Activated CD4-positive, alpha-beta memory T cell treated with anti-CD3 and anti-CD28 coated beads, Interleukin-2, amount 10 ng/mL, durations not matched to agents 7 days and 5 days (primary cell): ENCODE measurements at regions not wholly inside any gene's neighbourhood (a gene's known extent, or its start where the extent isn't known, plus 50 kb on each side); places are given as distances from the start of the nearest gene placed in this dataset.

ENCODE experiments used
- CTCF ChIA-PET: fragments of 350-600 bp; sonication (Branson Sonifier 250); formaldehyde crosslinking; loops from one replicate; lab custom pipeline; 2021; ENCODE audit warnings: antibody characterized with exemption, inconsistent platforms; lab: Charles Lee
- POLR2A ChIA-PET: fragments of 350-600 bp; sonication (Branson Sonifier 250); formaldehyde crosslinking; loops from one replicate; lab custom pipeline; 2021; ENCODE audit warnings: antibody characterized with exemption; lab: Charles Lee
- DNase-seq: peaks from one replicate; pipeline ENCODE4 v3.0.0-alpha.2; 2020
- H3K27ac Mint-ChIP-seq: one replicate; pipeline ENCODE4 v1.8.0; 2021; ENCODE audit warnings: mild to moderate bottlenecking, mixed read lengths
- H3K27me3 Mint-ChIP-seq: one replicate; pipeline ENCODE4 v1.8.0; 2021; ENCODE audit warnings: mixed read lengths
- H3K36me3 Mint-ChIP-seq: one replicate; pipeline ENCODE4 v1.8.0; 2021; ENCODE audit warnings: low read depth, mixed read lengths
- H3K4me1 Mint-ChIP-seq: one replicate; pipeline ENCODE4 v1.8.0; 2021; ENCODE audit warnings: mixed read lengths
- H3K4me3 Mint-ChIP-seq: one replicate; pipeline ENCODE4 v1.8.0; 2021; ENCODE audit warnings: mild to moderate bottlenecking, mixed read lengths
- H3K9me3 Mint-ChIP-seq: one replicate; pipeline ENCODE4 v1.8.0; 2021; ENCODE audit warnings: mixed read lengths

- CTCF ChIA-PET: no interaction called here
- Mint-ChIP-seq H3K4me3 (no peak overlapping the region), H3K27me3 (peaks cover 14% of the 10 kb centered on the region), H3K36me3 (no peaks in the 10 kb centered on the region), H3K9me3 (no peaks in the 10 kb centered on the region), H3K4me1 (no peaks in the 10 kb centered on the region), H3K27ac (no peak overlapping the region)
- POLR2A ChIA-PET: no interaction called here
- no peak for DNase-seq
These were observed 305.7 kb downstream of the SETD4 start for GRCh38 chr21:35754583-35754982.

- Mint-ChIP-seq H3K36me3 (no peaks in the 10 kb centered on the region), H3K27me3 (peaks cover 13% of the 10 kb centered on the region), H3K4me1 (no peaks in the 10 kb centered on the region), H3K9me3 (no peaks in the 10 kb centered on the region), H3K4me3 (no peak overlapping the region), H3K27ac (no peak overlapping the region)
- POLR2A ChIA-PET: no interaction called here
- CTCF ChIA-PET: no interaction called here
- DNase-seq: no peak
These were observed 307.0 kb downstream of the SETD4 start for GRCh38 chr21:35753308-35753707.

- Mint-ChIP-seq H3K27me3 (peaks cover 15% of the 10 kb centered on the region), H3K4me3 (no peak overlapping the region), H3K36me3 (no peaks in the 10 kb centered on the region), H3K9me3 (no peaks in the 10 kb centered on the region), H3K27ac (no peak overlapping the region), H3K4me1 (no peaks in the 10 kb centered on the region)
- no peak for DNase-seq
- ChIA-PET POLR2A (no interaction called here), CTCF (no interaction called here)
These were observed 309.2 kb downstream of the SETD4 start for GRCh38 chr21:35751171-35751570.

GRCh38 chr21:35749904-35750303 is 310.4 kb downstream of the SETD4 start:
- ChIA-PET POLR2A (no interaction called here), CTCF (no interaction called here)

GRCh38 chr21:35748678-35749314 is 311.5 kb downstream of the SETD4 start:
- Mint-ChIP-seq H3K27ac (no peak overlapping the region), H3K4me3 (no peak overlapping the region), H3K4me1 (no peaks in the 10 kb centered on the region), H3K36me3 (no peaks in the 10 kb centered on the region), H3K9me3 (no peaks in the 10 kb centered on the region), H3K27me3 (peaks cover 12% of the 10 kb centered on the region)
- ChIA-PET POLR2A (no interaction called here), CTCF (no interaction called here)
- DNase-seq: no peak

More at GRCh38 chr21:35749904-35750303, 310.4 kb downstream of the SETD4 start:
- Mint-ChIP-seq H3K9me3 (no peaks in the 10 kb centered on the region), H3K4me3 (no peak overlapping the region), H3K27me3 (peaks cover 15% of the 10 kb centered on the region), H3K4me1 (no peaks in the 10 kb centered on the region), H3K36me3 (no peaks in the 10 kb centered on the region), H3K27ac (no peak overlapping the region)
- DNase-seq: no peak

- Mint-ChIP-seq H3K27me3 (peaks cover 7% of the 10 kb centered on the region), H3K4me3 (no peak overlapping the region), H3K36me3 (no peaks in the 10 kb centered on the region), H3K4me1 (no peaks in the 10 kb centered on the region), H3K27ac (no peak overlapping the region), H3K9me3 (peaks cover 2% of the 10 kb centered on the region)
- no peak for DNase-seq
- ChIA-PET POLR2A (no interaction called here), CTCF (no interaction called here)
These were observed 316.8 kb downstream of the SETD4 start for GRCh38 chr21:35743571-35743970.

GRCh38 chr21:35738347-35738961 is 321.9 kb downstream of the SETD4 start:
- H3K27me3 Mint-ChIP-seq: peaks cover 4% of the 10 kb centered on the region
- H3K4me1 Mint-ChIP-seq: no peaks in the 10 kb centered on the region
- H3K27ac Mint-ChIP-seq: no peak overlapping the region
- H3K9me3 Mint-ChIP-seq: peaks cover 2% of the 10 kb centered on the region
- no peaks in the 10 kb centered on the region for H3K36me3 Mint-ChIP-seq
- no peak overlapping the region for H3K4me3 Mint-ChIP-seq
- ChIA-PET POLR2A (no interaction called here), CTCF (no interaction called here)
- DNase-seq: no peak

- Mint-ChIP-seq H3K4me1 (no peaks in the 10 kb centered on the region), H3K4me3 (no peak overlapping the region), H3K27ac (no peak overlapping the region), H3K9me3 (peaks cover 2% of the 10 kb centered on the region), H3K36me3 (no peaks in the 10 kb centered on the region), H3K27me3 (peaks cover 4% of the 10 kb centered on the region)
- DNase-seq: no peak
- POLR2A ChIA-PET: no interaction called here
- CTCF ChIA-PET: no interaction called here
These were observed 322.4 kb downstream of the SETD4 start for GRCh38 chr21:35737899-35738346.

- ChIA-PET CTCF (no interaction called here), POLR2A (no interaction called here)
- Mint-ChIP-seq H3K4me1 (no peaks in the 10 kb centered on the region), H3K9me3 (peaks cover 2% of the 10 kb centered on the region), H3K4me3 (no peak overlapping the region), H3K27ac (no peak overlapping the region), H3K36me3 (no peaks in the 10 kb centered on the region), H3K27me3 (peaks cover 4% of the 10 kb centered on the region)
- no peak for DNase-seq
These were observed 322.9 kb downstream of the SETD4 start for GRCh38 chr21:35737449-35737848.

- CTCF ChIA-PET: no interaction called here
- Mint-ChIP-seq H3K27me3 (peaks cover 7% of the 10 kb centered on the region), H3K36me3 (no peaks in the 10 kb centered on the region), H3K4me3 (no peak overlapping the region), H3K27ac (no peak overlapping the region), H3K4me1 (no peaks in the 10 kb centered on the region), H3K9me3 (no peaks in the 10 kb centered on the region)
- POLR2A ChIA-PET: no interaction called here
- DNase-seq: no peak
These were observed 327.5 kb downstream of the SETD4 start for GRCh38 chr21:35732788-35733187.

GRCh38 chr21:35730325-35730724 is 330.0 kb downstream of the SETD4 start:
- Mint-ChIP-seq H3K27me3 (peaks cover 13% of the 10 kb centered on the region), H3K4me1 (no peaks in the 10 kb centered on the region), H3K9me3 (no peaks in the 10 kb centered on the region), H3K27ac (no peak overlapping the region), H3K4me3 (no peak overlapping the region), H3K36me3 (no peaks in the 10 kb centered on the region)
- ChIA-PET CTCF (no interaction called here), POLR2A (no interaction called here)
- no peak for DNase-seq

- POLR2A ChIA-PET: no interaction called here
- H3K27ac Mint-ChIP-seq: no peak overlapping the region
- no peaks in the 10 kb centered on the region for H3K4me1 Mint-ChIP-seq
- CTCF ChIA-PET: no interaction called here
- H3K36me3 Mint-ChIP-seq: no peaks in the 10 kb centered on the region
- H3K4me3 Mint-ChIP-seq: no peak overlapping the region
- no peaks in the 10 kb centered on the region for H3K9me3 Mint-ChIP-seq
- DNase-seq: no peak
- H3K27me3 Mint-ChIP-seq: peaks cover 11% of the 10 kb centered on the region
These were observed 332.5 kb downstream of the SETD4 start for GRCh38 chr21:35727830-35728229.

GRCh38 chr21:35724156-35724555 is 336.2 kb downstream of the SETD4 start:
- no peak overlapping the region for H3K4me3 Mint-ChIP-seq
- ChIA-PET CTCF (no interaction called here), POLR2A (no interaction called here)
- no peak overlapping the region for H3K27ac Mint-ChIP-seq
- peaks cover 19% of the 10 kb centered on the region for H3K27me3 Mint-ChIP-seq
- DNase-seq: no peak
- H3K4me1 Mint-ChIP-seq: no peaks in the 10 kb centered on the region
- H3K9me3 Mint-ChIP-seq: no peaks in the 10 kb centered on the region
- H3K36me3 Mint-ChIP-seq: no peaks in the 10 kb centered on the region

GRCh38 chr21:35721701-35722100 is 338.6 kb downstream of the SETD4 start:
- Mint-ChIP-seq H3K27ac (no peak overlapping the region), H3K4me1 (no peaks in the 10 kb centered on the region), H3K4me3 (no peak overlapping the region), H3K27me3 (peaks cover 12% of the 10 kb centered on the region), H3K9me3 (no peaks in the 10 kb centered on the region), H3K36me3 (no peaks in the 10 kb centered on the region)
- POLR2A ChIA-PET: no interaction called here
- DNase-seq: no peak
- CTCF ChIA-PET: no interaction called here
